ENCODE measurements at regions not wholly inside any gene's neighbourhood (a gene's known extent, or its start where the extent isn't known, plus 50 kb on each side); places are given as distances from the start of the nearest gene placed in this dataset.

- no peak for DNase-seq (ENCODE audit: low read depth in 2 of 2)
Measured at GRCh38 chr13:40409278-40409677, 257.2 kb downstream of the FOXO1 start.

DNA sequence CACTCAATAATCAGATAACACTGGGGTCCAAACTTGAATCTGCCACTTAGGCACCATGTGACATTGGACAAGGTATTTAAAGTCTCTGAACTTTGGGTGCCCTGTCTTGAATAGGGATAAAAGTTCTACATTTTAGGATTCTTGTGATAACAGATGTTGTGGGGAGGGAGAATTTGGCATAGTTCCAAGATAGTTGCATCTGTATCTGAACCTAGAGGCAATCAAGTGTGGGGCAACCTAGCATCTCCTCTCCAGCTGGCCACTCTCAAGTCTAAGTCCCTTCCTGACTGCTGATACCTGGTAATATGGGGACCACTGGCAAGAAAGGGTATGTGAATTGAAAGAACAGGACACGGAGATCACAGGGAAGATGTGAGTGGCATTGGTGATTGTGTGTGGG is 256.1 kb downstream of the FOXO1 start:
- DNase-seq (ENCODE audit: low read depth in 2 of 2): no peak

DNA sequence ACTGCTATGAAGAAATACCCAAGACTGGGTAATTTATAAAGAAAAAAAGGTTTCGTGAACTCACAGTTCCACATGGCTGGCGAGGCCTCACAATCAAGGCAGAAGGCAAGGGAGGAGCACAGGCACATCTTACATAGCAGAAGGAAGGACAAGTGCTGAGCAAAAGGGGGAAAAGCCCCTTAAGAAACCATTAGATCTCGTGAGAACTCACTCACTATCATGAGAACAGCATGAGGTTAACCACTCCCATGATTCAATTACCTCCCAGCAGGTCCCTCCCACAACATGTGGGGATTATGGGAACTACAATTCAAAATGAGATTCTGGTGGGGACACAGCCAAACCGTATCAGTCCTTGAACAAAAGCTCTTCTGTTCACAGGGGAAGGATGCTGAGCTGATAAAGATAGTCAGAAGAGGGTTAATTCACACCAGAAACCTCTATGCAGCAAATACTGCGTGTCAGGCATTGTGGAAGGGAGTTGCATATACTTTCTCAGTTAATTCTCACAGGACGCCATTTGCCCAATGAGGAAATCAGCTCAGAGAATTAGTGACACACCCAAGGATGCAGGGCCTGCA is 246.2 kb downstream of the FOXO1 start:
- no peak for DNase-seq (ENCODE audit: low read depth in 2 of 2)

GRCh38 chr13:40422588-40423235 is 243.7 kb downstream of the FOXO1 start:
- no peak for DNase-seq (ENCODE audit: low read depth in 2 of 2)

DNA sequence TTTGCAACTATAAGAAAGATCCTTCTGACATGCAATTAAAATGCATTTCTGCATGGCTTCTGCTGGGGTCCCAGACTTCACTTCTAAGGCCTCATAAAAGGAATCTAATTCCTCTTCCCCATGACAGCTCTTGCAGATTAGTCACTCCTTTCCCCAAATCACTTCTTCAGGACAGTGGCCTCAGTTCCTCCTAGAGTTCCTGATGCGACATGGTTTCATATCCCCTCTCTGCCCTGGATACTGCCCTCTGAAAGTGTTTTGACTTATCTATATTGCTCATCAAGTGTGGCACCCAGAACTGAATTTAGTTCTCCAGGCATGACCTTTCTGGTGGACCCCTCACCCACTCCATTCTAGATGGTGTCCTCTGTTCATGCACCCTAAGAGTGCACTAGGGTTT is 238.1 kb downstream of the FOXO1 start:
- no peak for DNase-seq (ENCODE audit: low read depth in 2 of 2)

DNA sequence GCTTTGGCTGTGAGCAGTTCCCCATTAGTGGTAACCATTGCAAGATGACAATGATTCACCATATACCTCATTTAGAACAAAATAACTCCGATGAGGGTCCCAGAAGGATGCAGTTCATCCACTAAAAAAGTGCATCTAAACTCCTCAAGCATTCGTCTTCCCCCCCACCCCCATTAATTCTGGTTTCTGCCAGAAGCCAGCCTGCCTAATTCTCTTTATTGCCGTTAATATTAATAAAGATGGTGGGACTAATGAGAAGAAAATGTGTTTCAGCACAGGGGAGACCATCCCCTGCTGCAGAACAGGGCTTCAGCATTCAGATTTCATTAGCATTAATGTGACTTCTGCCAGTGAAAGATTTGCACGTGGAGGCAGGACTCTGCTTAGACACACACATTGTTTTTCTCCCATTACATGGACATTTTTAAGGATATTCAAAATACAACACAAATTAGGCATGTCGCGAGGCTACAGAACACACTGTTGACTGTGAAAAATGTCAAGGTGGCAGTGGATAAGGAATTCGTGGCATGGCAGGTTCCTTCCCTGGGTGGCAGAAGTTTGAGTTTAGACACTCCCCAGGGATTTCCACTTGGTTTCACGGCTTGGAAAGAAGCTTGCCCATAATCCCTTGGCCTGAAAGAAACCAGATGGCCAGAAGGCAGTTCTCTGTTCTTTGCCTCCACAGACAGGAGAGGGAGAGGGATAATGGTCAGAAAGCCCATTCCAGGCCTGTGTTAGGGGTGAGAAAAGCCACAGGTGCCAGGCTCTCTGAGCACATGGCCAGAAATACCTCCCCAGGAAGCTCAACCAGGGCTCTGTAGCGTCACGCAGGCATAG is 236.5 kb downstream of the FOXO1 start:
- no peak for DNase-seq (ENCODE audit: low read depth in 2 of 2)

GRCh38 chr13:40432018-40432978 is 234.1 kb downstream of the FOXO1 start:
- no peak for DNase-seq (ENCODE audit: low read depth in 2 of 2)

GRCh38 chr13:40433001-40433400 is 233.4 kb downstream of the FOXO1 start:
- no peak for DNase-seq (ENCODE audit: low read depth in 2 of 2)

GRCh38 chr13:40433577-40433976 is 232.9 kb downstream of the FOXO1 start:
- DNase-seq (ENCODE audit: low read depth in 2 of 2): no peak

GRCh38 chr13:40434516-40435397 is 231.7 kb downstream of the FOXO1 start:
- no peak for DNase-seq (ENCODE audit: low read depth in 2 of 2)

- no peak for DNase-seq (ENCODE audit: low read depth in 2 of 2)
Measured at GRCh38 chr13:40438022-40438680, 228.3 kb downstream of the FOXO1 start.

DNA sequence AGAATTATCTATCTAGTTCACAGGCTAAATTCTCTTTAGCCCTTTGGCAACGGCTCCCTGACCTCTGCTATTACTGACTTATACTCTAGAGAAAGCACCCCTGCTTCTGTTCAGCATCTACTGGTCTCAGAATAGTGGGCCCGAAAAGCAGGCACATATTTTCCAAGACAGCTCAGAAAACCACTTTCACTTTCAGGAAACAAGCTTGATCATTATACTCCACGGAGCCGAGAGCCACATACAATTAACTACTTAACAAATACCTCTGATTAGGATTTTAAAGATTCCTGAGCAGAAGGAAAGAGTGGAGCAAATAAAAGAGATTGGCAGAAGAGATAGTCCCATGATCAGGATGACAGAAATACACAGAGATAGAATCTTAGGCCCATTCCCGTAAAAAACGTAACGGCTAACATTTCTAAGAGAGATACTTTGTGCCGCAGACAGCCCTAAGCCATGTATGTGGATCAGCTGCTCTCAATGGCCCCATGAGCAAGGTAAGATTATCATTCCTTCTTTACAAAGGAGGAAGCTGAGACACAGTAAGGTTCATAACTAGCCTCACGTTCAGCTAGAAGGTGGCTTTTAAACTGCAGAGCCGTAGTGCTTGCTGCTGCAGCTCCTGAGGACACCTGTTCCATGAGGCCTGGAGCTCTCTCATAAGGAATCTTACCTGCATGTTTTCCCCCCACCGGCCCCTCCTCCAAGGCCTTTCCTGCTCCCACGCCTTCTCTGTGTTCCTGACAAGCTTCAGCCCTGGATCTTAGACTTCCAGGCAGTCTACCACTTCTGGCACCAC is 227.2 kb downstream of the FOXO1 start:
- DNase-seq (ENCODE audit: low read depth in 2 of 2): no peak

DNA sequence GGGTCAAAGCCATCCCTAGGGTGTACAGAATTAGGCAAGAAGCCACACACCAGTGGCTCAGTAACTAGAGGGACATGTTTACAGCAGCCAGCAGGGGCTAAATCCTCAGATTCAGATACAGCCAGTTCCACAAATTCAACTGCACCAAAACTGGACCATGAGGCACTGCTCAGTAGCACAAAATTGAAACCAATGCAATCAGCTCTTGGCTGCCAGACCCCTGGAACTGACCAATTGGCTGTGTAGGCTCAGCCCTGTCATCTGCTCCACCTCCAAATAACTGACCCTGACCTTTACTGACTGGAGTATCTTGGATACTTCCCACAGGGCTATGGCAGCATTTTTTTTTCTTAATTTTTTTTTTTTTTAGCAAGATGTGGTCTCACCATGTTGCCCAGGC is 226.5 kb downstream of the FOXO1 start:
- DNase-seq (ENCODE audit: low read depth in 2 of 2): no peak

GRCh38 chr13:40440990-40441820 is 225.2 kb downstream of the FOXO1 start:
- DNase-seq (ENCODE audit: low read depth in 2 of 2): no peak

DNA sequence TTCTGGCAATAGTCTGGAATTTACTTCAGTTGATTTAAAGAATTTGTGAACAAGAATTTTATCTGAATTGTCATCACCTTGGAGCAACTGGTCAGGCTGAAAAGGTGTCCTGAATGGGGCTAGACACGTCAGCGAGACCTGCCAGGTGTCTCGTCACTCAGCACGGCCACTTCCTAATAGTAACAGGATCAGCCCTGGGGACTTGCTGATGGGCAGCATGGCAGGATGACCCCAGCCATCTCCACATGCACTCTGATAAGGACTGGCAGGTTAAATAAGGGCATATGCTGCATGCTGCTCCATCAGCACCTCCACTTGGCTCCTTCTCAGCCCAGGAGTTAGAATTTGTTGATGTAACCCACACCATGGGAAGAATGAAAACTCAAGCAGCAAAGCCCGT is 224.2 kb downstream of the FOXO1 start:
- DNase-seq (ENCODE audit: low read depth in 2 of 2): no peak

GRCh38 chr13:40442826-40443225 is 223.6 kb downstream of the FOXO1 start:
- no peak for DNase-seq (ENCODE audit: low read depth in 2 of 2)

- no peak for DNase-seq (ENCODE audit: low read depth in 2 of 2)
Measured at GRCh38 chr13:40444241-40444640, 222.2 kb downstream of the FOXO1 start.

DNA sequence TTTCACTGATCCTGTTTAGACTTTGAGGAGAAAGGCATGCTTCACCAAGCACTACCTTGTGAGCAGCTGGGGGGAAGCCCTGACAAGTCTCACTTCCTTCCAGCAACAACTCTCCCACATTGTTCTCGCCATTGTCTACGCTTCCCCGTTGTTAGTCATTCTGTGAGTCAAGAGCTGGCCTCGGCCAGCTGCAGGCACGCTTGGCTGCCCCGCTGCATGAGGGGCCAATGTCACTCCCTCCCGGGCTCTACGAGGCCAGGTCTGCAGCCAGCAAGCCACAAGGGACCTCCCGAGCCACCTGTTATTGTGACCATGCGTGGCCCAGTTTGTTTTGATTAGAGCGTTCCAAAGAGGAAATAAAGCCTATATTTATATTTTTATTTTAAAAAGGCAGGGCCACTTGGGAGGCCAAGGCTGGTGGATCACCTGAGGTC is 220.9 kb downstream of the FOXO1 start:
- DNase-seq (ENCODE audit: low read depth in 2 of 2): no peak

GRCh38 chr13:40446365-40446764 is 220.1 kb downstream of the FOXO1 start:
- DNase-seq (ENCODE audit: low read depth in 2 of 2): no peak
